B cell (primary cell): ENCODE measurements at regions not wholly inside any gene's neighbourhood (a gene's known extent, or its start where the extent isn't known, plus 50 kb on each side); places are given as distances from the start of the nearest gene placed in this dataset.

ENCODE experiments used
- ATAC-seq: fragments of 200-7000 bp; cut with Tn5 transposase; one replicate; pipeline ENCODE4 v1.10.0; 2021; ENCODE audit warnings: low read depth, mild to moderate bottlenecking, moderate number of reproducible peaks, moderate library complexity
- CTCF ChIA-PET: fragments of 350-600 bp; sonication (Branson Sonifier 250); formaldehyde crosslinking; loops from one replicate; lab custom pipeline; 2021; ENCODE audit warnings: antibody characterized with exemption, inconsistent platforms; lab: Charles Lee
- POLR2A ChIA-PET: fragments of 350-600 bp; sonication (Branson Sonifier 250); formaldehyde crosslinking; loops from one replicate; lab custom pipeline; 2021; ENCODE audit warnings: antibody characterized with exemption; lab: Charles Lee
- DNase-seq: peaks from one replicate; pipeline ENCODE4 v3.0.0; 2013
- H2AFZ ChIP-seq: 2 replicates; pipeline ENCODE4 v1.6.1; 2012; ENCODE audit warnings: mild to moderate bottlenecking, low read depth, low read length; ENCODE audit not compliant: insufficient read depth, poor library complexity, severe bottlenecking
- H3K27ac ChIP-seq, 2 donors: 1 replicate in 1 of 2; 2 replicates in 1 of 2; pipeline ENCODE4 v1.5.1; 2012 to 2013; ENCODE audit warnings: low read length in 2 of 2, mild to moderate bottlenecking in 2 of 2, moderate library complexity in 1 of 2
- H3K27me3 ChIP-seq, 4 experiments: fragments of 200-600 bp in 1 of 4; sonication (generic) in 1 of 4; replicated peaks in 1 of 4; 1 replicate in 2 of 4; 2 replicates in 2 of 4; pipeline versions ENCODE4 v1.6.1 to v1.7.0; 2013 to 2016; ENCODE audit warnings: low read length in 3 of 4, mild to moderate bottlenecking in 2 of 4, mixed read lengths in 1 of 4, moderate library complexity in 1 of 4; ENCODE audit not compliant: insufficient read depth in 4 of 4, control insufficient read depth in 3 of 4; ENCODE audit errors: control extremely low read depth in 1 of 4
- H3K36me3 ChIP-seq, 2 experiments: replicated peaks in 1 of 2; 1 replicate in 1 of 2; 2 replicates in 1 of 2; pipeline versions ENCODE4 v1.6.1 to v1.7.1; 2013; ENCODE audit warnings: low read length in 1 of 2; ENCODE audit not compliant: insufficient read depth in 2 of 2, control insufficient read depth in 1 of 2; ENCODE audit errors: control extremely low read depth in 1 of 2, extremely low read depth in 1 of 2
- H3K4me1 ChIP-seq, 2 donors: fragments of 200-600 bp in 1 of 2; sonication (generic) in 1 of 2; 1 replicate in 1 of 2; 2 replicates in 1 of 2; pipeline versions ENCODE4 v1.5.1 to v1.6.1; 2013 to 2017; ENCODE audit warnings: low read length in 2 of 2; ENCODE audit not compliant: control insufficient read depth in 2 of 2, insufficient read depth in 2 of 2
- H3K4me2 ChIP-seq: replicated peaks from 2 replicates; pipeline ENCODE3; 2012; ENCODE audit warnings: mild to moderate bottlenecking, low read depth, low read length; ENCODE audit not compliant: poor library complexity, severe bottlenecking
- H3K4me3 ChIP-seq, 5 experiments: fragments of 200-600 bp in 1 of 5; sonication (generic) in 1 of 5; 1 replicate in 3 of 5; 2 replicates in 2 of 5; pipeline versions ENCODE4 v1.5.1 to v1.7.0; 2011 to 2016; ENCODE audit warnings: low read length in 4 of 5, mild to moderate bottlenecking in 4 of 5, low read depth in 2 of 5, control low read depth in 1 of 5, moderate library complexity in 1 of 5; ENCODE audit not compliant: insufficient read depth in 1 of 5; ENCODE audit errors: control extremely low read depth in 1 of 5, extremely low read depth in 1 of 5
- H3K79me2 ChIP-seq: fragments of 200-600 bp; sonication (generic); one replicate; pipeline ENCODE4 v1.6.0; 2016; ENCODE audit warnings: low read length; ENCODE audit not compliant: control insufficient read depth, insufficient read depth
- H3K9ac ChIP-seq: fragments of 200-600 bp; sonication (generic); 2 replicates; pipeline ENCODE4 v1.6.1; 2017; ENCODE audit warnings: mild to moderate bottlenecking, low read length, moderate library complexity
- H3K9me3 ChIP-seq, 3 donors: one replicate each; pipeline versions ENCODE4 v1.6.1 to v1.7.1; 2013; ENCODE audit warnings: low read length in 2 of 3; ENCODE audit not compliant: control insufficient read depth in 2 of 3, insufficient read depth in 1 of 3; ENCODE audit errors: control extremely low read depth in 1 of 3
- H4K20me1 ChIP-seq: 2 replicates; pipeline ENCODE4 v1.6.0; 2012; ENCODE audit warnings: mild to moderate bottlenecking, low read length; ENCODE audit not compliant: insufficient read depth, control insufficient read depth, poor library complexity, severe bottlenecking
- H3K27ac Mint-ChIP-seq: one replicate; pipeline ENCODE4 v1.8.0; 2021; ENCODE audit warnings: mixed read lengths
- H3K27me3 Mint-ChIP-seq: one replicate; pipeline ENCODE4 v1.8.0; 2021; ENCODE audit warnings: mixed read lengths
- H3K4me1 Mint-ChIP-seq: one replicate; pipeline ENCODE4 v1.8.0; 2021; ENCODE audit warnings: mixed read lengths
- H3K4me3 Mint-ChIP-seq: one replicate; pipeline ENCODE4 v1.8.0; 2021; ENCODE audit warnings: mixed read lengths
- H3K9me3 Mint-ChIP-seq: one replicate; pipeline ENCODE4 v1.8.0; 2022; ENCODE audit warnings: mixed read lengths; ENCODE audit not compliant: insufficient read depth
- EZH2 ChIP-seq: IDR thresholded peaks from 2 replicates; pipeline ENCODE4 v1.6.1; 2012; ENCODE audit warnings: borderline replicate concordance, low read depth, mild to moderate bottlenecking, moderate library complexity, low read length; ENCODE audit not compliant: insufficient read depth, poor library complexity, severe bottlenecking
- WGBS: methylation state at CpG from one replicate; pipeline ENCODE4 v1.1.5; 2013; ENCODE audit warnings: missing lambda C conversion rate; ENCODE audit not compliant: insufficient coverage; 5-methylcytosine and 5-hydroxymethylcytosine counted together
- intact Hi-C: fragments of 100-400 bp; cut with micrococcal nuclease; formaldehyde crosslinking; loops from one replicate; pipeline ENCODE4 v1.10.0; 2022
- TF ChIP-seq, protein P1 (sequence below): fragments of 200-600 bp; IDR thresholded peaks from one replicate; pipeline ENCODE4 v1.8.0; 2022; ENCODE audit warnings: antibody characterized with exemption, mild to moderate bottlenecking

DNA sequence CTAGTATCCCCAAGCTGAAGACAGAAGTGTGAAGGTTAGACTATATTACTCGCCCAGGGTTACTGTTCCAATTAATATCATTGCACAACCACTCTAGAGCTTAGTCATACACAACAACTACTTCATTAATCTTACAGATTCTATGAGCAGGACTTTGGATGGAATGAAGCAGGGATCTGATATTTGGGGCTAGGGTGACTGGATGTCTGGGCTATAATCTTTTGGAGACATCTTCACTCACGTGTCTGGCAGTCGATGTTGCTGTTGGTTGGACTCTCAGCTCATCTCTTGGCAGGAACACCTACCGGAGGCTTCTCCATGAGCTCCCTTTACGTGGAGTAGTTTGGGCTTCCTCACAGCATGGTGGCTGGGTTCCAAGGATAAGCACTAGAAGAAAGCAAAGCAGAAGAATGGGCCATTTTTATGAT, 519.2 kb upstream of the B3GALT2 start:
- H3K27me3 ChIP-seq: no peaks in the 10 kb centered on the region
- H3K9me3 ChIP-seq: no peaks in the 10 kb centered on the region
- CTCF ChIA-PET: no interaction called here
- H3K4me1 ChIP-seq: no peaks in the 10 kb centered on the region
- POLR2A ChIA-PET: no interaction called here
- no peak overlapping the region for H3K4me3 ChIP-seq
- TF ChIP-seq, protein P1, sequence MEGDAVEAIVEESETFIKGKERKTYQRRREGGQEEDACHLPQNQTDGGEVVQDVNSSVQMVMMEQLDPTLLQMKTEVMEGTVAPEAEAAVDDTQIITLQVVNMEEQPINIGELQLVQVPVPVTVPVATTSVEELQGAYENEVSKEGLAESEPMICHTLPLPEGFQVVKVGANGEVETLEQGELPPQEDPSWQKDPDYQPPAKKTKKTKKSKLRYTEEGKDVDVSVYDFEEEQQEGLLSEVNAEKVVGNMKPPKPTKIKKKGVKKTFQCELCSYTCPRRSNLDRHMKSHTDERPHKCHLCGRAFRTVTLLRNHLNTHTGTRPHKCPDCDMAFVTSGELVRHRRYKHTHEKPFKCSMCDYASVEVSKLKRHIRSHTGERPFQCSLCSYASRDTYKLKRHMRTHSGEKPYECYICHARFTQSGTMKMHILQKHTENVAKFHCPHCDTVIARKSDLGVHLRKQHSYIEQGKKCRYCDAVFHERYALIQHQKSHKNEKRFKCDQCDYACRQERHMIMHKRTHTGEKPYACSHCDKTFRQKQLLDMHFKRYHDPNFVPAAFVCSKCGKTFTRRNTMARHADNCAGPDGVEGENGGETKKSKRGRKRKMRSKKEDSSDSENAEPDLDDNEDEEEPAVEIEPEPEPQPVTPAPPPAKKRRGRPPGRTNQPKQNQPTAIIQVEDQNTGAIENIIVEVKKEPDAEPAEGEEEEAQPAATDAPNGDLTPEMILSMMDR: no peak
- TF ChIP-seq EZH2: no peak
- H3K4me1 Mint-ChIP-seq: no peaks in the 10 kb centered on the region
- no peak for DNase-seq
- no peak overlapping the region for H3K4me3 Mint-ChIP-seq
- H4K20me1 ChIP-seq: no peaks in the 10 kb centered on the region
- no peaks in the 10 kb centered on the region for H3K79me2 ChIP-seq
- no peaks in the 10 kb centered on the region for H3K9me3 Mint-ChIP-seq
- no peak overlapping the region for H3K4me2 ChIP-seq
- intact Hi-C loops: no loop called here
- no peak overlapping the region for H3K9ac ChIP-seq
- no peaks in the 10 kb centered on the region for H3K36me3 ChIP-seq
- no peak for ATAC-seq
- H3K27ac ChIP-seq: no peak overlapping the region
- no peak overlapping the region for H2AFZ ChIP-seq
- H3K27ac Mint-ChIP-seq: no peak overlapping the region
- 89% methylated on average over 4 of the region's 5 CpGs for WGBS
- H3K27me3 Mint-ChIP-seq: peaks cover 4% of the 10 kb centered on the region

DNA sequence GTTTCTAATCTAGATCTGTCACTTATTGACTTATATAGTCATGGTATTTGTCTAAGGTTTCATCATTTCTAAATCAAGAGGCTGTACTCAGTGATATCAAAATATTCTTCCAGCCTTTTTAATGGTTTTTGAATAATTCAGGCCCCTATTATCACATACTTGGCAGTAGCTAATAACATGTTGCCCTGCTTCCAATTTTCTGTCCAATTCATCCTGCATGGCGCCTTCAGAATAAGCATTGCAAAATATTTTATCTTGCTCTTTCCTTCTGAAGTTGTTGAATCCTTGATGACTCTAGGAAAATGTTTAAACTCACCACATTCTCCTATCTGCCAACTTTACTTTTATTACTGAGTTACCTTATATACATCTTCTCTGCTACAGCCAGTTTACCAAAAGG, 517.2 kb upstream of the B3GALT2 start:
- POLR2A ChIA-PET: no interaction called here
- Mint-ChIP-seq H3K9me3 (no peaks in the 10 kb centered on the region), H3K27ac (no peak overlapping the region), H3K4me1 (no peaks in the 10 kb centered on the region), H3K4me3 (no peak overlapping the region), H3K27me3 (peaks cover 8% of the 10 kb centered on the region)
- Histone ChIP-seq H3K4me2 (no peak overlapping the region), H3K4me1 (no peaks in the 10 kb centered on the region), H3K4me3 (no peak overlapping the region), H3K27ac (no peak overlapping the region), H4K20me1 (no peaks in the 10 kb centered on the region), H3K9ac (no peak overlapping the region), H3K79me2 (no peaks in the 10 kb centered on the region), H3K9me3 (no peaks in the 10 kb centered on the region), H3K27me3 (no peaks in the 10 kb centered on the region), H3K36me3 (no peaks in the 10 kb centered on the region), H2AFZ (no peak overlapping the region)
- WGBS: no CpG with 5 or more reads among the region's 1 CpG
- CTCF ChIA-PET: no interaction called here
- ATAC-seq (no peak), DNase-seq (no peak)
- TF ChIP-seq, protein P1: no peak
- no peak for TF ChIP-seq EZH2
- intact Hi-C loops: no loop called here
